Activated effector memory CD4-positive, alpha-beta T cell treated with Interleukin-2 at 50 U/mL for 16 hours (primary cell): ENCODE measurements at regions not wholly inside any gene's neighbourhood (a gene's known extent, or its start where the extent isn't known, plus 50 kb on each side); places are given as distances from the start of the nearest gene placed in this dataset.
A peak's percentile ranks its signal among the peaks of the same experiment; 100 is the strongest.
"Not testable (repeated sequence)": the region's sequence is repeated elsewhere in the genome, so short reads cannot be mapped to it uniquely, and the experiment has no call there.

Experiments used
- DNase-seq: peaks from one replicate; pipeline ENCODE4 v3.0.0-alpha.2; 2020

GRCh38 chr7:55261386-55261770 lies 103.8 kb upstream of the LANCL2 start:
- no peak for DNase-seq

- DNase-seq, result not testable (repeated sequence)
Measured at GRCh38 chr7:55265328-55265727, 99.8 kb upstream of the LANCL2 start.

- DNase-seq, result no peak
Measured at GRCh38 chr7:55265836-55266642, 99.1 kb upstream of the LANCL2 start.

GRCh38 chr7:55271069-55271626 lies 94.0 kb upstream of the LANCL2 start:
- DNase-seq, result no peak

- DNase-seq, result no peak
Measured at GRCh38 chr7:55271661-55272060, 93.5 kb upstream of the LANCL2 start.

GRCh38 chr7:55272328-55272727 lies 92.8 kb upstream of the LANCL2 start:
- DNase-seq, result no peak

- DNase-seq, result no peak
Measured at GRCh38 chr7:55273186-55273980, 91.8 kb upstream of the LANCL2 start.

- DNase-seq, result no peak
Measured at GRCh38 chr7:55274156-55274555, 91.0 kb upstream of the LANCL2 start.

GRCh38 chr7:55275291-55276200 lies 89.6 kb upstream of the LANCL2 start:
- no peak for DNase-seq

- DNase-seq, result no peak
Measured at GRCh38 chr7:55276572-55277295, 88.4 kb upstream of the LANCL2 start.

GRCh38 chr7:55277916-55278315 lies 87.2 kb upstream of the LANCL2 start:
- no peak for DNase-seq

- DNase-seq, result no peak
Measured at GRCh38 chr7:55278321-55278720, 86.8 kb upstream of the LANCL2 start.

GRCh38 chr7:55279080-55279845 lies 85.9 kb upstream of the LANCL2 start:
- DNase-seq, result no peak

- peak; percentile 28 for DNase-seq
Measured at GRCh38 chr7:55280031-55280454, 85.1 kb upstream of the LANCL2 start.

- DNase-seq, result no peak
Measured at GRCh38 chr7:55285665-55286064, 79.5 kb upstream of the LANCL2 start.

GRCh38 chr7:55286666-55287065 lies 78.5 kb upstream of the LANCL2 start:
- DNase-seq, result no peak

GRCh38 chr7:55288070-55288824 lies 76.9 kb upstream of the LANCL2 start:
- DNase-seq, result no peak

GRCh38 chr7:55296070-55296469 lies 69.1 kb upstream of the LANCL2 start:
- DNase-seq, result no peak

GRCh38 chr7:55299273-55299967 lies 65.7 kb upstream of the LANCL2 start:
- DNase-seq, result no peak

- no peak for DNase-seq
Measured at GRCh38 chr7:55303220-55303619, 61.9 kb upstream of the LANCL2 start.
